T-cell (primary cell): ENCODE measurements at regions not wholly inside any gene's neighbourhood (a gene's known extent, or its start where the extent isn't known, plus 50 kb on each side); places are given as distances from the start of the nearest gene placed in this dataset.

Source experiments
- ATAC-seq, 4 experiments: fragments of 200-7000 bp in 3 of 4; fragments of 150-1000 bp in 1 of 4; cut with Tn5 transposase; replicated peaks in 1 of 4; 1 replicate in 3 of 4; 2 replicates in 1 of 4; pipeline ENCODE4 v1.10.0; 2021; ENCODE audit warnings: moderate library complexity in 3 of 4, mild to moderate bottlenecking in 2 of 4, moderate number of reproducible peaks in 1 of 4
- CTCF ChIA-PET, 2 donors: fragments of 300-600 bp; sonication (Branson Sonifier 250); formaldehyde crosslinking; loops; one replicate each; lab custom pipeline; 2022; ENCODE audit warnings: antibody characterized with exemption in 2 of 2; lab: Charles Lee
- POLR2A ChIA-PET, 2 donors: fragments of 300-600 bp; sonication (Branson Sonifier 250); formaldehyde crosslinking; loops; one replicate each; lab custom pipeline; 2022; ENCODE audit warnings: antibody characterized with exemption in 2 of 2; lab: Charles Lee
- DNase-seq, 35 experiments: peaks; one replicate each; pipeline versions ENCODE4 v3.0.0 to v3.0.0-alpha.2; 2013 to 2023
- H3K27ac ChIP-seq: one replicate; pipeline ENCODE4 v1.5.1; 2013; ENCODE audit warnings: low read length
- H3K27me3 ChIP-seq, 2 experiments: replicated peaks in 1 of 2; 1 replicate in 1 of 2; 2 replicates in 1 of 2; pipeline versions ENCODE4 v1.6.1 to v1.7.0; 2013; ENCODE audit warnings: low read length in 1 of 2, mixed read lengths in 1 of 2; ENCODE audit not compliant: control insufficient read depth in 2 of 2, insufficient read depth in 2 of 2; ENCODE audit errors: extremely low read depth in 1 of 2
- H3K36me3 ChIP-seq, 2 donors: 1 replicate in 1 of 2; 2 replicates in 1 of 2; pipeline versions ENCODE4 v1.6.1 to v1.7.0; 2013; ENCODE audit warnings: low read length in 1 of 2; ENCODE audit not compliant: control insufficient read depth in 2 of 2, insufficient read depth in 1 of 2; ENCODE audit errors: extremely low read depth in 1 of 2
- H3K4me1 ChIP-seq, 2 experiments: 1 replicate in 1 of 2; 2 replicates in 1 of 2; pipeline versions ENCODE4 v1.6.1 to v1.7.0; 2013; ENCODE audit warnings: low read length in 2 of 2, mixed read lengths in 1 of 2; ENCODE audit not compliant: insufficient read depth in 2 of 2, control insufficient read depth in 1 of 2; ENCODE audit errors: extremely low read depth in 1 of 2
- H3K4me3 ChIP-seq, 2 donors: 1 replicate in 1 of 2; 2 replicates in 1 of 2; pipeline versions ENCODE4 v1.5.1 to v1.7.0; 2013; ENCODE audit warnings: mild to moderate bottlenecking in 2 of 2, low read length in 1 of 2, moderate library complexity in 1 of 2; ENCODE audit not compliant: control insufficient read depth in 1 of 2; ENCODE audit errors: extremely low read depth in 1 of 2
- H3K9me3 ChIP-seq: 2 replicates; pipeline ENCODE4 v1.7.0; 2013
- H3K27ac Mint-ChIP-seq, 2 donors: one replicate each; pipeline ENCODE4 v1.8.0; 2020 to 2021; ENCODE audit warnings: mild to moderate bottlenecking in 2 of 2, mixed read lengths in 2 of 2
- H3K27me3 Mint-ChIP-seq, 2 donors: one replicate each; pipeline ENCODE4 v1.8.0; 2021 to 2022; ENCODE audit warnings: mixed read lengths in 2 of 2
- H3K36me3 Mint-ChIP-seq: one replicate; pipeline ENCODE4 v1.8.0; 2021; ENCODE audit warnings: mixed read lengths
- H3K4me1 Mint-ChIP-seq, 3 donors: one replicate each; pipeline ENCODE4 v1.8.0; 2020 to 2022; ENCODE audit warnings: mixed read lengths in 3 of 3, mild to moderate bottlenecking in 1 of 3
- H3K4me3 Mint-ChIP-seq, 3 donors: one replicate each; pipeline ENCODE4 v1.8.0; 2020 to 2022; ENCODE audit warnings: mild to moderate bottlenecking in 3 of 3, mixed read lengths in 3 of 3, moderate library complexity in 3 of 3
- H3K9me3 Mint-ChIP-seq, 3 donors: one replicate each; pipeline ENCODE4 v1.8.0; 2020 to 2022; ENCODE audit warnings: mixed read lengths in 3 of 3
- WGBS: methylation state at CpG from one replicate; pipeline ENCODE4 v1.1.5; 2013; ENCODE audit warnings: missing lambda C conversion rate; ENCODE audit not compliant: insufficient coverage; 5-methylcytosine and 5-hydroxymethylcytosine counted together

- no peaks in the 10 kb centered on the region for H3K4me1 Mint-ChIP-seq
- ATAC-seq, result no peak
- H3K27ac Mint-ChIP-seq, result no peak overlapping the region
- no peaks in the 10 kb centered on the region for H3K4me1 ChIP-seq
- peaks cover 4 to 10% (median 10%) of the 10 kb centered on the region in 3 donors for H3K9me3 Mint-ChIP-seq
- ChIA-PET POLR2A (interaction anchor here in 1 of 2 donors (0.6 kb wide), 1 partner anchor 1167 kb away, joined by 3 read pairs; no protein-coding TSS in a partner anchor), CTCF (no interaction called here)
- no peak overlapping the region for H3K4me3 Mint-ChIP-seq
- no peak overlapping the region for H3K27ac ChIP-seq
- no peaks in the 10 kb centered on the region for H3K27me3 ChIP-seq
- DNase-seq, result no peak
- H3K4me3 ChIP-seq, result no peak overlapping the region
- no peaks in the 10 kb centered on the region for H3K36me3 Mint-ChIP-seq
- no peaks in the 10 kb centered on the region for H3K36me3 ChIP-seq
- H3K27me3 Mint-ChIP-seq, result no peaks in the 10 kb centered on the region
- no peaks in the 10 kb centered on the region for H3K9me3 ChIP-seq
Measured at GRCh38 chr3:5822843-5823242, 635.3 kb downstream of the EDEM1 start.

DNA sequence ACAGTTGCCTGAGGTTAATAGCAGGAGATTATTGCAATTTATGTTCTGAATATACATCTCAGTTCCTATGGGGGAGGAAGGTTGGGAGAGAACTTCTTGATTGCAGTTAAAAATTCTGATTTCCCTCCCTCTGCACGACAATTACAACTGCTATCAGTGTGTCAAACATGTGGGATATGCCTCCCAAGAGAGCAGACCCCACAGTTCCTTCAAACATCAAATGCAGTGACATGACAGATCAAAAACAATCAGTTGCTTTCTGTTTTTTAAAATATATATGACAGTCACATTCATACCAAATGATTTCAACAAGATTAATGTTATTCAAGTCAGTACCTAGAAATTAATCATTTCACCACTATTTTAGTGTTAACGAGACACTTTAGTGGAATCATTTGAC is 639.0 kb downstream of the EDEM1 start:
- ChIA-PET POLR2A (no interaction called here), CTCF (no interaction called here)
- no peaks in the 10 kb centered on the region for H3K9me3 ChIP-seq
- H3K36me3 Mint-ChIP-seq, result no peaks in the 10 kb centered on the region
- ATAC-seq (no peak), DNase-seq (no peak)
- no peaks in the 10 kb centered on the region for H3K27me3 ChIP-seq
- WGBS, result no CpG with 5 or more reads among the region's 2 CpGs
- H3K27ac ChIP-seq, result no peak overlapping the region
- H3K4me3 Mint-ChIP-seq, result no peak overlapping the region
- peaks cover 4 to 20% (median 15%) of the 10 kb centered on the region in 3 donors for H3K9me3 Mint-ChIP-seq
- H3K4me1 Mint-ChIP-seq, result no peaks in the 10 kb centered on the region
- H3K27ac Mint-ChIP-seq, result no peak overlapping the region
- no peaks in the 10 kb centered on the region for H3K27me3 Mint-ChIP-seq
- no peaks in the 10 kb centered on the region for H3K36me3 ChIP-seq
- H3K4me1 ChIP-seq, result no peaks in the 10 kb centered on the region
- no peak overlapping the region for H3K4me3 ChIP-seq

DNA sequence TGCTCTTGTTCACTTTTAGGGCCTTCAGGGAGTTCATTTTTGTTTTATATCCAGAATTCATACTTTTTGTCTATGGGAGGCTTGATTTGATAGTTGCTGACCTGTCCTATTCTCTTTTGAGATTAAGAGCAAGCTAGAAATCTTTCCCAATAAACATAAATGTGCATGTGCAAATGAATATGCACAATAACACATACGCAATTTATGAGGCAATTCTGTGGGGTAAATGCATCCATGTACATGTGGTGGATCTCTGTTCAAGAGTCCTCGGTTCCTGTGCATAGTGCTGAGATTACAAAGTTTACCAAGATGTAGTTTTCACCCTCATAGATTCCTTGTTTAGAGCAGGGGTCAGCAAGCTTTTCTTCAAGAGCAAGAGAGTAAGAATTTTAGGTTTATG is 640.7 kb downstream of the EDEM1 start:
- no peaks in the 10 kb centered on the region for H3K27me3 Mint-ChIP-seq
- no peak overlapping the region for H3K27ac Mint-ChIP-seq
- no peaks in the 10 kb centered on the region for H3K36me3 ChIP-seq
- no peaks in the 10 kb centered on the region for H3K27me3 ChIP-seq
- H3K9me3 Mint-ChIP-seq, result peaks cover 3 to 20% (median 17%) of the 10 kb centered on the region in 3 donors
- ATAC-seq (no peak), DNase-seq (no peak)
- no peaks in the 10 kb centered on the region for H3K4me1 ChIP-seq
- no peaks in the 10 kb centered on the region for H3K9me3 ChIP-seq
- H3K27ac ChIP-seq, result no peak overlapping the region
- no peaks in the 10 kb centered on the region for H3K4me1 Mint-ChIP-seq
- H3K4me3 Mint-ChIP-seq, result no peak overlapping the region
- H3K36me3 Mint-ChIP-seq, result no peaks in the 10 kb centered on the region
- WGBS, result no CpG with 5 or more reads among the region's 2 CpGs
- CTCF ChIA-PET, result no interaction called here
- POLR2A ChIA-PET, result no interaction called here
- H3K4me3 ChIP-seq, result no peak overlapping the region

DNA sequence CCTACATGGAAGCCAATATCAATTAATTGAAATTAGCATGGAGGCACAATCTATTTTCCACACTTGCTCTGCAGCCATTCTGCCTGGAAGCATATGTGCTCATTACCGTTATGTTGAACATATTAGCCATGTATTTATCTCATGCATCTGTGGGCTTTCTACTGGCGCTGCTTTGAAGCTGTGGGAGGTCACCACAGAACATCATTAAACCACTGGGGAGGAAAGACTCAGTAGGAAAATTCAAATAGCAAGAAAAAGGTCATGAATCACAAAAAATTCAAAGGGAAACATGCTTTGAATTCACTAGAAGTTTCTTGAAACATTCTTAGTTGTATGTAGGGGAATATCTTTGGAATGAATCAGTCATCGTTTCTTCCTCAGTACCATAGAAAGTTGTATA is 652.5 kb downstream of the EDEM1 start:
- POLR2A ChIA-PET, result no interaction called here
- H3K36me3 Mint-ChIP-seq, result no peaks in the 10 kb centered on the region
- no peak for ATAC-seq

GRCh38 chr3:5841599-5841998 is 654.1 kb downstream of the EDEM1 start:
- ChIA-PET POLR2A (no interaction called here), CTCF (no interaction called here)
- Histone ChIP-seq H3K4me3 (no peak overlapping the region), H3K27ac (no peak overlapping the region), H3K36me3 (no peaks in the 10 kb centered on the region), H3K9me3 (no peaks in the 10 kb centered on the region), H3K4me1 (no peaks in the 10 kb centered on the region), H3K27me3 (no peaks in the 10 kb centered on the region)
- Mint-ChIP-seq H3K36me3 (no peaks in the 10 kb centered on the region), H3K27ac (no peak overlapping the region), H3K4me1 (no peaks in the 10 kb centered on the region), H3K4me3 (no peak overlapping the region), H3K9me3 (peaks cover 0 to 4% (median 0%) of the 10 kb centered on the region in 3 donors), H3K27me3 (no peaks in the 10 kb centered on the region)
- DNase-seq (no peak), ATAC-seq (no peak)
- 83% methylated on average over 1 of the region's 2 CpGs for WGBS

More for the DNA sequence above, 652.5 kb downstream of the EDEM1 start:
- no peak for DNase-seq
- Histone ChIP-seq H3K9me3 (no peaks in the 10 kb centered on the region), H3K4me3 (no peak overlapping the region), H3K36me3 (no peaks in the 10 kb centered on the region), H3K27me3 (no peaks in the 10 kb centered on the region), H3K4me1 (no peaks in the 10 kb centered on the region), H3K27ac (no peak overlapping the region)
- no peak overlapping the region for H3K4me3 Mint-ChIP-seq
- no CpG with 5 or more reads among the region's 3 CpGs for WGBS
- no peaks in the 10 kb centered on the region for H3K4me1 Mint-ChIP-seq
- H3K27ac Mint-ChIP-seq, result no peak overlapping the region
- peaks cover 0 to 8% (median 2%) of the 10 kb centered on the region in 3 donors for H3K9me3 Mint-ChIP-seq
- CTCF ChIA-PET, result no interaction called here
- no peaks in the 10 kb centered on the region for H3K27me3 Mint-ChIP-seq

DNA sequence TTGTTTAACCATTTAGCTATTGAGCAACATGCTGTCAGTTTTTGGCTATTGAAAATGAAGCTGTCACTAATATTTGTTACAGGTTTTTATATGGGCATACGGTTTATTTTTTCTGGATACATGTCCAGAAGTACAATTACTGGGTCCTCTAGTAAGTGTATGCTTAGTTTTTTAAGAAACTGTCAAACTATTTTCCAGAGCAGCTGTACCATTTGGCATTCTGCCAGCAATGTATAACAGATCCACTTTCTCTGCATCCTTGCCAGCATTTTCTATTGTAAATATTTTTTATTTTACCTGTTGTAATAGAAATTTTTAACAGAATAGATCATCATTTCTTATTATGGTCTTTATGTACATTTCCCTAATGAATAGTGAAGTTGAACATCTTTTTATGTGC is 658.8 kb downstream of the EDEM1 start:
- no peaks in the 10 kb centered on the region for H3K27me3 Mint-ChIP-seq
- Histone ChIP-seq H3K27ac (no peak overlapping the region), H3K4me1 (no peaks in the 10 kb centered on the region), H3K27me3 (no peaks in the 10 kb centered on the region), H3K4me3 (no peak overlapping the region), H3K9me3 (no peaks in the 10 kb centered on the region), H3K36me3 (no peaks in the 10 kb centered on the region)
- peaks cover 0 to 3% (median 0%) of the 10 kb centered on the region in 3 donors for H3K9me3 Mint-ChIP-seq
- CTCF ChIA-PET, result no interaction called here
- 56% methylated on average over 1 of the region's 1 CpG for WGBS
- POLR2A ChIA-PET, result no interaction called here
- ATAC-seq, result no peak
- no peaks in the 10 kb centered on the region for H3K36me3 Mint-ChIP-seq
- DNase-seq, result no peak
- no peak overlapping the region for H3K27ac Mint-ChIP-seq
- H3K4me3 Mint-ChIP-seq, result no peak overlapping the region
- no peaks in the 10 kb centered on the region for H3K4me1 Mint-ChIP-seq

DNA sequence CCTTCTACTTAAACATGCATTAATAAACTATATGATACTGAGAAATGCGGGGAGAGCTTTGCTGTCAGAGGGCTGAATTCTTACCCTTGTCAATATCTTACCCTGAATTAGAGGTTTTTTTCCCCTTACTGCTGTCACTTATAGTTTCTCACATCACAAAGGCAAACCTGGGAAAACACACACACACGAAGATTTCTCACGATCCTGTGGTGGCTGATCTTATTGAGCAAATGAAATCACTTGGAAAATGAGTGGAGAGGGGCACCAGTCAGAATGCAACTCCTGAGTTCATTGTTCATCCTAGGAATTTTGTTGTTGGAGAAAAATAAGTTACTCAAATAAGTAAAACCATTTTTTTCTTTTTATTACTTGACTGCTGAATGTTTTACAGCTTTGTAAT is 673.6 kb downstream of the EDEM1 start:
- H3K27me3 Mint-ChIP-seq, result no peaks in the 10 kb centered on the region
- no peaks in the 10 kb centered on the region for H3K4me1 ChIP-seq
- no peak overlapping the region for H3K27ac ChIP-seq
- H3K27me3 ChIP-seq, result no peaks in the 10 kb centered on the region
- CTCF ChIA-PET, result no interaction called here
- no peak overlapping the region for H3K4me3 Mint-ChIP-seq
- ATAC-seq, result no peak
- POLR2A ChIA-PET, result no interaction called here
- H3K27ac Mint-ChIP-seq, result no peak overlapping the region
- no peaks in the 10 kb centered on the region for H3K4me1 Mint-ChIP-seq
- no CpG with 5 or more reads among the region's 3 CpGs for WGBS
- H3K9me3 ChIP-seq, result no peaks in the 10 kb centered on the region
- peaks cover 0 to 6% (median 4%) of the 10 kb centered on the region in 3 donors for H3K9me3 Mint-ChIP-seq
- H3K4me3 ChIP-seq, result no peak overlapping the region
- no peak for DNase-seq
- H3K36me3 ChIP-seq, result no peaks in the 10 kb centered on the region
- H3K36me3 Mint-ChIP-seq, result no peaks in the 10 kb centered on the region
